Ishikawa (cell line): ENCODE measurements at regions not wholly inside any gene's neighbourhood (a gene's known extent, or its start where the extent isn't known, plus 50 kb on each side); places are given as distances from the start of the nearest gene placed in this dataset.

ENCODE experiments used
- CEBPB ChIP-seq: IDR thresholded peaks from 2 replicates; pipeline ENCODE4 v1.6.1; 2012
- CREB1 ChIP-seq: IDR thresholded peaks from 2 replicates; pipeline ENCODE4 v1.6.1; 2012; ENCODE audit warnings: low read depth
- EGR1 ChIP-seq: IDR thresholded peaks from 2 replicates; pipeline ENCODE4 v1.6.1; 2012
- EP300 ChIP-seq: IDR thresholded peaks from 2 replicates; pipeline ENCODE4 v1.6.1; 2012; ENCODE audit warnings: borderline replicate concordance
- FOXM1 ChIP-seq: IDR thresholded peaks from 2 replicates; pipeline ENCODE4 v1.6.1; 2012; ENCODE audit warnings: low read depth, borderline replicate concordance
- NFIC ChIP-seq: IDR thresholded peaks from 2 replicates; pipeline ENCODE4 v1.6.1; 2012
- RAD21 ChIP-seq: IDR thresholded peaks from 2 replicates; pipeline ENCODE4 v1.6.1; 2012; ENCODE audit warnings: low read depth
- REST ChIP-seq: IDR thresholded peaks from 2 replicates; pipeline ENCODE4 v1.6.1; 2012; ENCODE audit warnings: low read depth, mild to moderate bottlenecking
- TAF1 ChIP-seq: IDR thresholded peaks from 2 replicates; pipeline ENCODE4 v1.6.1; 2012; ENCODE audit warnings: low read depth, mild to moderate bottlenecking
- TCF12 ChIP-seq: IDR thresholded peaks from 2 replicates; pipeline ENCODE4 v1.6.1; 2012; ENCODE audit warnings: low read depth
- TEAD4 ChIP-seq: IDR thresholded peaks from 2 replicates; pipeline ENCODE4 v1.6.1; 2012
- YY1 ChIP-seq: IDR thresholded peaks from 2 replicates; pipeline ENCODE4 v1.6.1; 2012; ENCODE audit warnings: low read depth
- ZBTB7A ChIP-seq: IDR thresholded peaks from 2 replicates; pipeline ENCODE4 v1.6.1; 2012; ENCODE audit warnings: low read depth
- TF ChIP-seq, protein P1 (sequence below): IDR thresholded peaks from 2 replicates; pipeline ENCODE4 v1.6.1; 2012
- TF ChIP-seq, protein P2 (sequence below): IDR thresholded peaks from 2 replicates; pipeline ENCODE4 v1.6.1; 2012

GRCh38 chr4:163863082-163863481 is 368.6 kb downstream of the TMA16 start:
- TF ChIP-seq, protein P1, sequence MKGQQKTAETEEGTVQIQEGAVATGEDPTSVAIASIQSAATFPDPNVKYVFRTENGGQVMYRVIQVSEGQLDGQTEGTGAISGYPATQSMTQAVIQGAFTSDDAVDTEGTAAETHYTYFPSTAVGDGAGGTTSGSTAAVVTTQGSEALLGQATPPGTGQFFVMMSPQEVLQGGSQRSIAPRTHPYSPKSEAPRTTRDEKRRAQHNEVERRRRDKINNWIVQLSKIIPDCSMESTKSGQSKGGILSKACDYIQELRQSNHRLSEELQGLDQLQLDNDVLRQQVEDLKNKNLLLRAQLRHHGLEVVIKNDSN, result no peak
- TF ChIP-seq CREB1 (no peak), EGR1 (no peak), TCF12 (no peak), FOXM1 (no peak), TEAD4 (no peak), RAD21 (no peak), NFIC (no peak), TAF1 (no peak)
- TF ChIP-seq, protein P2, sequence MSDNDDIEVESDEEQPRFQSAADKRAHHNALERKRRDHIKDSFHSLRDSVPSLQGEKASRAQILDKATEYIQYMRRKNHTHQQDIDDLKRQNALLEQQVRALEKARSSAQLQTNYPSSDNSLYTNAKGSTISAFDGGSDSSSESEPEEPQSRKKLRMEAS, result no peak

GRCh38 chr4:163865010-163865409 is 370.5 kb downstream of the TMA16 start:
- TF ChIP-seq EP300 (no peak), FOXM1 (no peak), REST (no peak), CEBPB (no peak), NFIC (no peak), EGR1 (no peak), ZBTB7A (no peak), TCF12 (no peak), TAF1 (no peak), CREB1 (no peak), RAD21 (no peak)
- TF ChIP-seq, protein P2, result no peak
- TF ChIP-seq, protein P1, result no peak

- TF ChIP-seq TAF1, result no peak
These were observed 372.3 kb downstream of the TMA16 start for GRCh38 chr4:163866728-163867315.

DNA sequence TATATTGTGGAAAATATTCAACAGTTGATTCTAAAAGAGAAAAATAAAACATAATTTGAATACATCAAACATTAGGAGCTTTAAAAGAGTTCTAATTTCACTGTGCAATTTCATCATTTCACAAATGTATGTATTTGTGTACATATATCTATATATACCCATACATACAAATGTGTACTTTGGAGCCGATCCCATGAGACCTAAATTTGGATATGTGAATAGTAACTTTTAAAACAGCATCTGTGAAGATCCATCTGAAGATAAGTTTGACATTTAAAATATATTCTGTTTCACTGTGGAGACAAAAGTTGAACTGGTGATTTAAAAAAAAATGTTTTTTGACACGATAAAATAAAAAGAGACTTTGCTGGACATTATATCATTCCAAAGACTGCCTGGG is 374.0 kb downstream of the TMA16 start:
- TF ChIP-seq RAD21 (no peak), TAF1 (no peak), NFIC (no peak), EGR1 (no peak), FOXM1 (no peak), ZBTB7A (no peak), CEBPB (no peak), CREB1 (no peak), TCF12 (no peak), REST (no peak), TEAD4 (no peak), EP300 (no peak)
- TF ChIP-seq, protein P1, result no peak
- TF ChIP-seq, protein P2, result no peak

- TF ChIP-seq CREB1 (no peak), TAF1 (no peak), ZBTB7A (no peak), TCF12 (no peak), REST (no peak), TEAD4 (no peak), EGR1 (no peak), NFIC (no peak), RAD21 (no peak), YY1 (no peak), FOXM1 (no peak), CEBPB (no peak)
- TF ChIP-seq, protein P2, result no peak
- TF ChIP-seq, protein P1, result no peak
These were observed 376.6 kb downstream of the TMA16 start for GRCh38 chr4:163871078-163871477.
